Gastrocnemius medialis (tissue), 4 donors: ENCODE measurements at regions not wholly inside any gene's neighbourhood (a gene's known extent, or its start where the extent isn't known, plus 50 kb on each side); places are given as distances from the start of the nearest gene placed in this dataset.

ENCODE experiments used
- CTCF ChIP-seq, 5 experiments: fragments of 450-650 bp in 3 of 5; fragments of 200-600 bp in 2 of 5; sonication (generic) in 2 of 5; IDR thresholded peaks in 4 of 5; conservative IDR thresholded peaks in 1 of 5; 1 replicate in 4 of 5; 2 replicates in 1 of 5; pipeline ENCODE4 v1.5.1; 2016 to 2019; ENCODE audit warnings: antibody characterized with exemption in 5 of 5, mild to moderate bottlenecking in 3 of 5, moderate library complexity in 3 of 5
- POLR2A ChIP-seq, 2 donors: fragments of 450-650 bp; IDR thresholded peaks; one replicate each; pipeline ENCODE4 v1.6.1; 2017; ENCODE audit warnings: antibody characterized with exemption in 2 of 2, mild to moderate bottlenecking in 2 of 2, moderate library complexity in 2 of 2

GRCh38 chr13:103130146-103130545 lies 63.9 kb upstream of the SLC10A2 start:
- TF ChIP-seq CTCF (IDR thresholded peaks at IDR 0.05 in 4 of 5, conservative IDR thresholded peaks at IDR 0.05 in 1 of 5) (no peak), POLR2A (IDR thresholded peaks at IDR 0.05) (no peak)
